ENCODE measurements at regions not wholly inside any gene's neighbourhood (a gene's known extent, or its start where the extent isn't known, plus 50 kb on each side); places are given as distances from the start of the nearest gene placed in this dataset.

DNA sequence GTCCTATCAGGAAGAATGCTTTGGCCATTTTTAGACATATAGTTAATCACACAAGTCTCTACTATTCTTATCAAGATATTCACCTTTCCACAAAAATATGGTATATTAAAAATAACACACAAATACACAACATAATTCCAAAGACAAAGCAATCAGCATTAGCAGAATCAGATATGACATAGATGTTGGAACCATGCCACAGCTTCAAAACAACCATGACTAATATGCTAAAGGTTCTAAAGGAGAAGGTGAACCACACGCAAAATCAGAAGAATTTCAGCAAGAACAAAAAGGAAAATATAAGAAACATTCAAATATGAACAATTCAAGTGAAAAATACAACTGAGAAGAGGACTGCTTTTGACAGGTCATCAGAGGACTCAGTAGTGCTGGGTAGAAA lies 670.2 kb upstream of the SORCS1 start:
- no peaks in the 10 kb centered on the region for H3K36me3 ChIP-seq
- DNase-seq (ENCODE audit: low spot score) (no peak), ATAC-seq (ENCODE audit: insufficient number of reproducible peaks, low FRiP score, low read depth) (no peak)
- no peaks in the 10 kb centered on the region for H3K27me3 ChIP-seq (replicated peaks; ENCODE audit: insufficient read depth)
- H3K4me1 ChIP-seq (ENCODE audit: control insufficient read depth in 1 of 2, low read depth in 2 of 2): no peaks in the 10 kb centered on the region
- no peaks in the 10 kb centered on the region for H3K9me3 ChIP-seq
- no peak overlapping the region for H3K4me3 ChIP-seq
- TF ChIP-seq CTCF (IDR thresholded peaks at IDR 0.05): no peak
- H3K27ac ChIP-seq: no peak overlapping the region

DNA sequence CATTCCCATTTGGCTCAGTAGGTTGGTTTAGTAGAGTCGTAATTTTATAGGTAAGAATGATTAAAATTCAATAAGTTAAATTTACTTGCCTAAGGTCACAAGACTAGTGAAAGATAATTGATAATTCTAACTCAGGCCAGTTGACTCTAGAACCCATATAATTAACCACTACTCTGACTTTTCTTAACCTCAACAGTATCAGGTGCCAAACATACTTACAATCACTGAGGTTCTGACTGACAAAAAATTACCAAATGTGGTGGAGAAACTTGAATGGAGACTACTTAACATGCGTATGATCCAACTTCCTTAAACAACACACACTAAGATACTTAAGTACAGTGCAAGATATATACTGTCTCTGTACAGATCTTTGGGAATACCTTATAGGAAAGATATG lies 667.3 kb upstream of the SORCS1 start:
- no peak for TF ChIP-seq CTCF (IDR thresholded peaks at IDR 0.05)
- ATAC-seq (ENCODE audit: insufficient number of reproducible peaks, low FRiP score, low read depth) (no peak), DNase-seq (ENCODE audit: low spot score) (no peak)
- no peak overlapping the region for H3K4me3 ChIP-seq
- H3K9me3 ChIP-seq: no peaks in the 10 kb centered on the region
- H3K27ac ChIP-seq: no peak overlapping the region
- H3K27me3 ChIP-seq (replicated peaks; ENCODE audit: insufficient read depth): no peaks in the 10 kb centered on the region
- H3K4me1 ChIP-seq (ENCODE audit: control insufficient read depth in 1 of 2, low read depth in 2 of 2): no peaks in the 10 kb centered on the region
- no peaks in the 10 kb centered on the region for H3K36me3 ChIP-seq

DNA sequence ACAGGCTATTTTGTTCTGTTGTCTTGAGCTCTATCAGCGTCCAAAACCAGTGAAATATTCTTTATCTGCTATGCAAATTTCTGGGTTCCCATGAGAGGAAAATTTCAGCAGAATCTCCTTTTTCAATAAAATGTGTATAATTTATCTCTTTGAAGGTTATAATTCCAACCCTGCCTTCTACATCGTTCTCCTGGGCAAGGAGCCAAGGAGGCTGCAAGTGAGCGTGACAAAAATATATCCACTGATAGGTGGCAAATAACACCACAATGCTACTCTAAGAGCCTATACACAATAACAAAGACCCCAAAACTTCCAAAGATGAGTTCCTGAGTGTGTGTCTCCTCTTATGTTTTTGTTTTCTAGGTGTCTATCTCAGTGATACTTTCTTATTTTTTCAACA lies 664.7 kb upstream of the SORCS1 start:
- H3K27me3 ChIP-seq (replicated peaks; ENCODE audit: insufficient read depth): no peaks in the 10 kb centered on the region
- no peaks in the 10 kb centered on the region for H3K9me3 ChIP-seq
- H3K4me3 ChIP-seq: no peak overlapping the region
- ATAC-seq (ENCODE audit: insufficient number of reproducible peaks, low FRiP score, low read depth): no peak
- no peaks in the 10 kb centered on the region for H3K36me3 ChIP-seq
- H3K27ac ChIP-seq: no peak overlapping the region
- no peak for DNase-seq (ENCODE audit: low spot score)
- no peak for TF ChIP-seq CTCF (IDR thresholded peaks at IDR 0.05)
- H3K4me1 ChIP-seq (ENCODE audit: control insufficient read depth in 1 of 2, low read depth in 2 of 2): no peaks in the 10 kb centered on the region

GRCh38 chr10:107826171-107826570 lies 661.7 kb upstream of the SORCS1 start:
- H3K4me1 ChIP-seq (ENCODE audit: control insufficient read depth in 1 of 2, low read depth in 2 of 2): no peaks in the 10 kb centered on the region
- no peaks in the 10 kb centered on the region for H3K9me3 ChIP-seq
- H3K36me3 ChIP-seq: no peaks in the 10 kb centered on the region
- no peak overlapping the region for H3K4me3 ChIP-seq
- no peak for DNase-seq (ENCODE audit: low spot score)
- TF ChIP-seq CTCF (IDR thresholded peaks at IDR 0.05): no peak
- H3K27me3 ChIP-seq (replicated peaks; ENCODE audit: insufficient read depth): no peaks in the 10 kb centered on the region
- ATAC-seq (ENCODE audit: insufficient number of reproducible peaks, low FRiP score, low read depth): no peak
- no peak overlapping the region for H3K27ac ChIP-seq

DNA sequence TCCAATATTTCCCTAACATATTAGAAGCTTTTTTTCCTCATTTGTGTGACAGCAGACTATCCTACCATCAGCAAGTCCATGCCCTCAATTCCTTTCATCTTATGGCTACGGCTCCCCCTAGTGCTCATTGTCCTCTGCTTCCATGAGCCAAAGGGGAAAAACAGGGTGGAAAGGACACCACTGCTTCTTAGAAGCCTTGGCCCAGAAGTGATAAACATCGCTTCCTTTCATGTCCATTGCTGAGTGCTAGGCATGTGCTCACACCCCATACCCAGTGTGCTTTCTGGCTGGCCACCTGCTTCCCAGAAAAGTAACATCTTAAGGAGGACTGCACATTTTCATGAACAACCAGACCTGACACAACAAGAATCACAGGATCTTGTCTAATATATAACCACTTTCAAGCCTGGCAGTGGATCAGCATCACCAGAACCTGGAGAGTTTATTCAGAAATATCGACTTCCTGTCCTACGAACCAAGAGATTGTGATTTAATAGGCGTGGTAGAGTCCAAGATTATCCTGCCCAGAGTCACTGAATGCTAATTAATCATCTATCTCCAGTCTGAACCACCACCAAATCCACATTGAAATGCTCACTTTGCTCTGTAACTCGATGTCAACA lies 650.5 kb upstream of the SORCS1 start:
- Histone ChIP-seq H3K27me3 (replicated peaks; ENCODE audit: insufficient read depth) (no peaks in the 10 kb centered on the region), H3K9me3 (no peaks in the 10 kb centered on the region), H3K4me3 (no peak overlapping the region), H3K4me1 (ENCODE audit: control insufficient read depth in 1 of 2, low read depth in 2 of 2) (no peaks in the 10 kb centered on the region), H3K27ac (no peak overlapping the region), H3K36me3 (no peaks in the 10 kb centered on the region)
- DNase-seq (ENCODE audit: low spot score) (no peak), ATAC-seq (ENCODE audit: insufficient number of reproducible peaks, low FRiP score, low read depth) (no peak)
- no peak for TF ChIP-seq CTCF (IDR thresholded peaks at IDR 0.05)
